GM12872 (cell line): ENCODE measurements at regions not wholly inside any gene's neighbourhood (a gene's known extent, or its start where the extent isn't known, plus 50 kb on each side); places are given as distances from the start of the nearest gene placed in this dataset.

Experiments used
- CTCF ChIP-seq: IDR thresholded peaks from 3 replicates; pipeline ENCODE4 v1.5.1; 2011; ENCODE audit warnings: low read depth, mild to moderate bottlenecking, low read length, moderate library complexity; ENCODE audit not compliant: insufficient read depth

GRCh38 chr5:38148021-38148625, 110.2 kb upstream of the EGFLAM start:
- TF ChIP-seq CTCF: no peak

GRCh38 chr5:38143384-38143783, 115.0 kb upstream of the EGFLAM start:
- TF ChIP-seq CTCF: no peak

- no peak for TF ChIP-seq CTCF
Measured at GRCh38 chr5:38141665-38142064, 116.7 kb upstream of the EGFLAM start.

GRCh38 chr5:38138574-38138973, 119.8 kb upstream of the EGFLAM start:
- TF ChIP-seq CTCF: no peak

- no peak for TF ChIP-seq CTCF
Measured at GRCh38 chr5:38135486-38136039, 122.8 kb upstream of the EGFLAM start.

- no peak for TF ChIP-seq CTCF
Measured at GRCh38 chr5:38134810-38135209, 123.5 kb upstream of the EGFLAM start.

- no peak for TF ChIP-seq CTCF
Measured at GRCh38 chr5:38131686-38132085, 126.7 kb upstream of the EGFLAM start.
